Endothelial cell of umbilical vein (primary cell): ENCODE measurements at regions not wholly inside any gene's neighbourhood (a gene's known extent, or its start where the extent isn't known, plus 50 kb on each side); places are given as distances from the start of the nearest gene placed in this dataset.

ENCODE experiments used
- CTCF ChIP-seq, 2 donors: IDR thresholded peaks; 1 replicate in 1 of 2; 2 replicates in 1 of 2; pipeline ENCODE4 v1.5.1; 2011; ENCODE audit warnings: low read length in 2 of 2, mild to moderate bottlenecking in 2 of 2, moderate library complexity in 2 of 2, control low read depth in 1 of 2, inconsistent platforms in 1 of 2, low read depth in 1 of 2; ENCODE audit not compliant: insufficient read depth in 1 of 2; ENCODE audit errors: extremely low read depth in 1 of 2
- EZH2 ChIP-seq: IDR thresholded peaks from 2 replicates; pipeline ENCODE4 v1.6.1; 2012; ENCODE audit warnings: borderline replicate concordance, low read depth, mild to moderate bottlenecking, moderate library complexity, low read length, inconsistent platforms; ENCODE audit not compliant: severe bottlenecking
- GATA2 ChIP-seq: IDR thresholded peaks from 2 replicates; pipeline ENCODE4 v1.7.0; 2011; ENCODE audit warnings: low read depth, mild to moderate bottlenecking, moderate library complexity, mixed read lengths, low read length; ENCODE audit not compliant: insufficient read length, insufficient read depth
- JUN ChIP-seq: IDR thresholded peaks from 2 replicates; pipeline ENCODE4 v1.6.1; 2011; ENCODE audit warnings: borderline replicate concordance, low read depth; ENCODE audit not compliant: insufficient read length, insufficient read depth
- POLR2A ChIP-seq: IDR thresholded peaks from 2 replicates; pipeline ENCODE4 v1.6.1; 2012; ENCODE audit warnings: low read depth, mild to moderate bottlenecking, control low read depth, low read length
- POLR2AphosphoS5 ChIP-seq: IDR thresholded peaks from 2 replicates; pipeline ENCODE4 v1.6.1; 2012; ENCODE audit warnings: low read depth, mild to moderate bottlenecking, control low read depth, low read length, moderate library complexity; ENCODE audit not compliant: insufficient read depth
- TF ChIP-seq, protein P1 (sequence below): IDR thresholded peaks from 2 replicates; pipeline ENCODE4 v1.6.1; 2011; ENCODE audit not compliant: insufficient read depth, insufficient read length

DNA sequence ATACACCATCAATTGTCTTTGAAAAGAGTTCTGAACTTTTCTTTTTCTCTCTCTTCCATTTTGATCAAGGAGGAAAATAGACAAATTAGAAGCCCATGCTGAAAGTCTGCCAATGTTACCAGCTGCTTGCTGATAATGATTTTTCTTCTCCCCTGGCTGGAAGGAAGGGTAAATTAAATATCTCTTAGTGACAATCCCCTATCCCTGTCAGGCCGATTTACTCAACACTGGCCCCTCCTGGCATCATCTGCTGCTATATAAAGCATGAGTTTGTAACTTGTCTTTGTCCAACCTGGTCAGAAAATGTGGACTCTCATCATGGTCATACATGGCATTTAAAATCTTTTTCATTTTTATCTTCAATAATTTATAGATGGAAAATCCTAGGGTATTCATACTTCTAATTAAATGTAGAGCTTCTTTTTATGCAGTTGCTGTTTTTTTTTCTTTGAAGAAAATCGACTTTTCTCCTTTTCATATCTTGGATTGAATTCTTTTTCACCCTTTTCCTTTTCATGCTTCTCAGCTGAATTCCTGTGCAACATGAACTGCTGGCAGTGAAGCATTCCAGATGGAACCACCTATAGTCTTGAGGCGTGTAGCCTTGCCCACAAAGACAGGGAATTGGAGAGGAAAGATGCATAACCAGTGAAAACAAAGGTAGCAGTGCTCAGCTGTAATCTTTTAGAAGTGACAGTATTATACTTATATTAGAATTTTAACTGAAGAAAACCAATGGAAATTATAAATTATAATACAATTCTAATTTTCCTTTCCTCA is 214.7 kb upstream of the PTGFR start:
- TF ChIP-seq CTCF (IDR thresholded peaks at IDR 0.05; ENCODE audit: extremely low read depth in 1 of 2, insufficient read depth in 1 of 2, low read depth in 1 of 2, low read length in 2 of 2) (no peak), POLR2AphosphoS5 (no peak), POLR2A (no peak), EZH2 (no peak), GATA2 (no peak), JUN (no peak)
- TF ChIP-seq, protein P1, sequence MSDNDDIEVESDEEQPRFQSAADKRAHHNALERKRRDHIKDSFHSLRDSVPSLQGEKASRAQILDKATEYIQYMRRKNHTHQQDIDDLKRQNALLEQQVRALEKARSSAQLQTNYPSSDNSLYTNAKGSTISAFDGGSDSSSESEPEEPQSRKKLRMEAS: no peak
